NCI-H524 treated with DMSO at 0.1 percent for 48 hours (cell line): ENCODE measurements at regions not wholly inside any gene's neighbourhood (a gene's known extent, or its start where the extent isn't known, plus 50 kb on each side); places are given as distances from the start of the nearest gene placed in this dataset.

Experiments
- DNase-seq: peaks from one replicate; lab custom pipeline; 2025; lab: John Stamatoyannopoulos, UW

DNA sequence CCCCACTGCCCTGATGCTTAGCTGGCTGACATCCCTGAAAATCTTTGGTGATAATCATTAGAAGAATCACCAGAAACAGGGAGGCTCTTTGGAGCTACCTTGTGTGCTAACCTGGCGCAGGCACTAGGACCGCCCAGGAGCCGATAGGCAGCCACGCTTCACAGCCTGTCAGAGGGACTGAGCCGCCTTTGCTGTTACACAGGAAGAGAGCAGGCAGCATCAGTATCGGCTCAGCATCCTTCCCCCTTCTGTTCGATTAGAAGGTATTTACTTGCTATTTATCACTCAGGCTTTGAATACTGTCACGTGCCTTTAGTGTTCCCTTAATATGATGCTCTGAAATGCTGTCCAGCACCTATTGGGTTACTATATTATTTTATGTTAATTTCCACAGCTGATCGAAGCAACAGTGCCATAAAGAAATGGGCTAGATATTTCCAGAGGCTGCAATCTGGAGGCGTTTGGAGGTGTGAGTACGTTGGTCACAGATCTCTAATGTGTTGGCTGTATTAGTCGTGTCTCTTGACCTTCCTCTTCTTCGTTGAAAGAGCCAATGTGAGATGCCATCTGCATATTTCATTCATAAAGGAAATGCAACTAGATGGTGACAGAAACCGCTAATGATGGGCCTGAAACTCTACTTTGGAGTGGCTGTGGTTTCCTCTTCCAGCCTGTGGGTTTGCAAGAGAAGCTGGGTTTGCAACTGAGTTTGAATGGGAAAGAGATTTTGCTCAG is 110.4 kb upstream of the RAB27B start:
- DNase-seq = no peak

DNA sequence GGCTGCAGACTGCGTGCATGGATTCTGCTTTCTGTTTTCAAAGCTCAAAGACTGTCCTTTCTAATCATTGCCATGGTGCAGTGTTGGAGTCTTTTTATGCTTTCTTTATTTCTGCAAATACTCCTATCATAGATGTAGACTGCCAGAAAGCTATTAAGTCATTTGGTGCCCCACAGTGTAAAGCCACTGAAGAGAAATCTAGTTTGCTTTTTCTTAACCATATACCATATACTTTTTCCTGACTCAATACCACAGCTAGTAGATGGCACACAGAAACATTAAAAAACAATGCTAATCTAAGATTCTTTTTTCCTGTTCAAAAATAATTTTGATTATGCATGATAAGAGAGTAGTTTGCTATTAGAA is 109.9 kb upstream of the RAB27B start:
- DNase-seq = no peak

DNA sequence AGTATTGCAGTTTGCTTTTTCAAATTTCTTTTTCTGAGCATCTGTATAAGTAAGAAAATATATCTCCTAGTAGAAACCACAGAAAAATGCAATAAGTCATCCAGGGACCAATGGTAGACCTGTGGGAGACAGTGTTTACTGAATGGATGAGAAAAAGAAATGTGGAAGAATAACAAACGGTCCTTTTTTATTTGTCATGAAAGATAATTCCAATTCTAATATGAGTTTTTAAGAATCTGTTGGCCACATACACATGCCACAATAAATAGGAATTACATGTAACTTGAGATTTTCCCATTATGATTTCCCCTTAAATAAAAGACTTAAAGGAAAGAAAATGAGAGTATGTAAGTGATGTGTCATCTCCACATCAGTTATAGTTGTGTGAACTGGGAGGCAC is 107.7 kb upstream of the RAB27B start:
- no peak for DNase-seq

DNA sequence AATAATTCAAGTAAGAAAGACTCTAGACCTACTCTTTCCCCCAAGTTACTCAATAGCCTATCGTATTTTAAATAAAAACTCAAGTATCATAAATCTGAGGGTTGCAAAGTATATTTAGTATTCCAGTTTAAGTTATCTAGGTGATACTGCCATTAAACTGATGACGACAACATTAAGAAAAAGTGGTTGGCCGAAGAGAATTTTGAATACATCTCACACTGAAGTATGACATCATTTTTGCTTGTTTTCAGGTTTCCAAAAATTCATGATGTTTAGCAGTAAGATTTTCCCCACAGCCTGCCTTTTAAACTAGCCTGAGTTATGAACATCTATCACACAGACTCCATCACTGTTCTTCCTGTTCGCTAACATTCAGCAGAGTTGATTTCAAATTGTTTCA is 102.1 kb upstream of the RAB27B start:
- DNase-seq = no peak

DNA sequence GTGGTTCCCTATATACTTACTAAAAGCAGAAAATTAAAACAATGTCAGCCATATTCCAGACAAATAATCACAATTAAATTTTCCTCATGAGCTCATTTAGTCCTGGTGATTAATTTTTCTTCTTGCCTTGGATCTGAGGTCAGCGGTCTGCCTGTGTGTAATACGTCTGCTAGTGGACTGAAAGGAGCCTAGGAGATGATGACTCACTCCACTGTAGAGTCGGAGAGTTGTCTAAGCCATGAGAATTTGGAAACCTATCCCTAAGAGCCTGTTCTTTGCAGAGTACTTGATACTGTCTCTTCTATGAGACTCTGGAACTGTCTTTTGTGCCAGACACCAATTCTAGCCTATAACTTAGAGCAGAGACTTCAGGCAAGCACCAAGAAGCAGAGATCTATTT is 94.2 kb upstream of the RAB27B start:
- no peak for DNase-seq

DNA sequence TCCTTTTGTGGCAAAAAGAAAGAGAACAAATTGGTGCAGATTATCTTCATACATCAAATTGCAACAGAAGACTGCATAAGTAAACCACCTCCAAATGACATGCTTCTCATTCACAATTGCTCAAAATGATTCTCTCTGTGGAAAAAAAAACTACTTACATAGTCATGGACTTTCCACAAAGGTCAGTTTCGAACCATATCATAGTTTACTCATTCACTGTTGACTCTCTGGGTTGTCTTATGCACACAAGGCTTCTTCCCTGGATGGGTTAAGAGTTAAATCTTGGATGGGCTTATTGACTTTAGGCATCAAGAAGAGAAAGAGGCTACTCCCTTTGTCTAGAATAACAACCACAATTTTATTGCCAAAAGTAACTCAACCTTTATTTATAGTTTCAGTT is 91.3 kb upstream of the RAB27B start:
- no peak for DNase-seq

DNA sequence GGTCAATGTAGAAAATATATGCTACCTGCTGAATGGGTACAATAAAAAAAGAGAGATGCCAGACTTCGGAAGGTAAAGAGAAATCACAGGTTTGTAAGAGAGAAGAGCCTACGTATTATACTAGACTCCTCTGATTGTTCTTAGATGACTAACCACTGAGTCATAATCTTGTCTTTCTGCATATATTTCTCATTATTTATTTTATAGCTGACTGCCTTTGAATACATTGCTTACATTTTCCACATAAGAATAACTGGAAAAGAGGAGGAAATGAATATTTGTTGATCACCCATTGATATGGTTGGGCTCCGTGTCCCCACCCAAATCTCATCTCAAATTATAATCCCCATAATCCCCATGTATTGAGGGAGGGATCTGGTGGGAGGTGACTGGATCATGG is 90.3 kb upstream of the RAB27B start:
- DNase-seq = no peak

DNA sequence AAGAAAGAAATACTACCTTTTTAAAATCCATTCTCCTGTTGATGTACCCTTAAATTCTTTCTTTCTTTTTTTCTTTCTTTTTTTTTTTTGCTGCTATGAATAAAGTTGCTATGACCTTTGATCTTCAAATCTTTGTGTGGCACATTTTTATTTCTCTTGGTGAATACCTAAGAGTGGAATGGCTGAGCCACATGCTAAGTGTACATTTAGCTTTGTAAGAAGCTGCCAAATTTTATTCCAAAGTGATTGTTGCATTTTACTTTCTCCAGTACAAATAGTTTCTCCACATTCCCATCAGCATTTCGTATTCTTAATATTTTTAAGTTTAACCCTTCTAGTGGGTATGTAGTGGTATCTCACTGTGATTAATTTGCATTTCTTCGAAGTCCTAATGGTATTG is 88.8 kb upstream of the RAB27B start:
- no peak for DNase-seq

DNA sequence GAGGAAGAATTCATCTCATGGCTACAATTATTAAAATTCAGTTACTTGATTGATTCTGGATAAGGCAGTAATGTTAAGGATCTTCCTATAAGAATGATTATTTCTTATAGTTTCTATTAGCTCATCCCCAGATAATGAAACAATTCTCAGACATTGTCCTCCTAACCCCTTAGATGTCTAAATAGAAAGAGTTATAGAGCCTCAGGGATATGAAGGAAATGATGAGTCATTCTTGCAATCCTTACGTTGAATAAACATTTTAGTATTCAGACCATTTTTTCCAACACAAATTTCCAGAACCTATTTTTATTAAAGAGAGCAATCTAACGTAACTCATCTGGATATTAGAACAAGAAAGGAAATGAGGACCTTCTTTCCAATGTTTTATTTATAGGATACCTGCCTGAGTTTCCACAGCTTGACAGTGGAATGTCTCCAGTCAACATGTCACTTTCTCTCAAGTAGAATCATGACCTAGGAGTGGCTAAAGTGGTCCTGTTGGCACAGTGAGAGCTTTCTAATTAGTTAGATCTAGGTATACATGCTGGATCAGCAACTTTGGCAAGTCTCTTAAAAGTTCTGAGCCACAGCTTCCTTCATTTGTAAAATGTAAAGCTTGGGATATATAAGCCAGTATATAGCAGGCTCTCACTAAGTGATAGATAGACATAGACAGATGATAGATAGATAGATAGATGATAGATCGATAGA is 88.0 kb upstream of the RAB27B start:
- no peak for DNase-seq

DNA sequence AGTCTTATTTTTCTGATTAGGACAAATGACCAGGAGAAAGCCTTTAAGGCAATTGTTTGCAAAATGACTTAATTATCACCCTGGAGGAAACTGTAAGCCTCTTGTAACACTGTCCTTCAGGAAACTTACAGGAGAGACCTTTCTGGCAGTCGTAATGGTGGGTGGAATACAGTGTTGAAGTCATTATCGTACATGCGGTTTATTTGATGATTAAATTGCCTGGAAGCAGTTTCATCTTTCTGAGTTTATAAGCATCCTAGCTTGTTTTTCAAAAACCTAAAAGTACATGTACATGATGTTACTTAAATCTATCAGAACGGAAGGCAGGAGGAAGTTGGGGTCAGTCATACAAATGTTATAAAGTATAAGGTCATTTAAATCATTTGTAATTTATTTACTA is 86.2 kb upstream of the RAB27B start:
- DNase-seq = no peak

DNA sequence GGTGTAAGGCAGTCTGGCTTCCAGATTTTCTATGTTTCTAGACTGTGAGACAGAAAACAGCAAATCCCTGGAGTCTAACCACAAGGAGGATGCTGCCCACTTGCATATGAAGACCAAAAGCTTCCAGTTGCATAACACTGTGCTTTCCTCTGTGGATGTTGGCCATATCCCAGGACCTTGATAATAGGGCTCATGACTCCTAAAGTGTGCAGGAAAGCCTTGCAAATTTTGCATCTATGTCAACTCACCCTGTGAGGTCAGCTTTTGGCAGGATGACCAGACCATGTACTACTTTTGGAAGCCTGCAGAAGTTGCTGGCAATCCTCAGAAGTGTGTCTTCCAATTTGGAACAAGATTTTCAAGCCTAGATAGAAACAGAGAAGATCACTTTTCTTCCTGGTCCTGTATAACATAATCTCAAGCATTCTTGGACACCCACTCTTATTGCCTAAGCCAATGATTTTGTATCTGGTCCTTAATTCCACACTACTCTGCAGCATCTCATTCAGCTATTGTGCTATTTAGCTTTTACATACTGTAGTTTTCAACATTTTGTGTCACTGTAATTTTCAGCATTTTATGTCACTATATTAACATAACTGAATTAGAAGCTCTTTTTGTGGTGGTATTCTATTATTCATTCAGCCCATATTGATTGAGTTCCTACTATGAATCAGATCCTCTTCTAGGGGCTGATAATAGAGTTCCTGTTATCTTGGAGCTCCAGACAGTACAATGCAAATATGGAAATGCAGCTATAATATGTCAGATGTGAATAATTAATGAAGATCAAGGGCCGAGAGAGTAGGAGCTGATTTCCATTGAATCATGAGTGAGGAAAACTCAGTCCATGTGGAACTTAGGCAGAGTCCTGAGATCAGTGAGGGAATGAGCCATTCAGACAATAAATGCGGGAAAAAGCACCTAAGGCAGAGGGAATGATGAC is 85.3 kb upstream of the RAB27B start:
- no peak for DNase-seq

DNA sequence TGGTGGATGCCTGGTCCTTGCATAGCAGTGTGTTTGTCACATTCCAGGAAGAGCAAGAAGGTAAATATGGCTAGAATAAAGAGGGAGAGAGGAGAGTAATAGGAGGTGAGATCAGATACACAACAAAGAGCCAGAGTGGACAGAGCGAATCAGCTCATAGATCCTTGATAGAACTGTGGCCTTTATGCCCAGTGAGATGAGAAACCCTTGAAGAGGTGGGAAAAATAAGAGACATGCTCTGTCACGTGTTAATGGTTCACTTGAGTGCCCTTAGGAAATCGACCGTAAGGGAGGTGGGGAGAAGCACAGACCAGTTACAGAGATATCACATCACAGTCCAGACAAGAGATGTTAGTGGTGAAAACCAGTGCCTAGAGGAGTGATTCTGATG is 84.7 kb upstream of the RAB27B start:
- DNase-seq = no peak

DNA sequence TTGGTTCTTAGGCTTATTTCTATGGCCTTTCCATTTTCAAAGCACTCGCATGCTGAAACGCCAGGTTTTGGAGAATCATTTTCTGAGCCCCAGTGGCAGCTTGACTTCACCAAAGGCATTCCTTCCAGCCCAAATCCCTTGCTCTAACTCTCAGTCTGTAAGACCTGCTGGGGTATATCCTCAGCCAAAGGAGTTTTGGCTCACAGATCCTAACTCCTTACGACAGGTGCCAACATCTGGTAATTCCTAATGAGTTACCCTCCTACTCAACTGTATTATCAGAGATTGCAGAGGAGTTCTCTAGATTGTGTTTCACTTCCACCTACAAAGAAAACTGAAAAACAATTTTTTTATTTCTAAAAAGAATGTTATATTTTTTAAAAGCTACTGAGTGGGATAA is 79.0 kb upstream of the RAB27B start:
- no peak for DNase-seq

DNA sequence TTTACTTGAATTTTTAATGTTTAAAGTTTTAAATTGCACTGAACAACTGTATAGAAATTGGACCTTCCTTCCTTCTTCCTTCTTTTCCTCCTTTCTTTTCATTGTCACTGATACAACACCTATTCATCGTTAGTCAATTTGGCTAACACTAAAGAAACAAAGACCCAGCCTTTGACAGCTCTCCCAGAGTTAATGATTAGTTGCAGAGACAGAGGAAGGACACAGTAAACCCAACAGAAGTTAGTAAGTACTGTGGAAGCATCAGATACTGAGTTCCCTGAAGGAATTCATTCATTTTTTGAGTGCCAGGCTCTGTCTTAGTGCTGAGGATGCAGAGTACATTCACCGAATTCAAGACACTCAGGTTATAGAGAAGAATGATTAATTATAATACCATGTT is 77.9 kb upstream of the RAB27B start:
- DNase-seq = no peak

DNA sequence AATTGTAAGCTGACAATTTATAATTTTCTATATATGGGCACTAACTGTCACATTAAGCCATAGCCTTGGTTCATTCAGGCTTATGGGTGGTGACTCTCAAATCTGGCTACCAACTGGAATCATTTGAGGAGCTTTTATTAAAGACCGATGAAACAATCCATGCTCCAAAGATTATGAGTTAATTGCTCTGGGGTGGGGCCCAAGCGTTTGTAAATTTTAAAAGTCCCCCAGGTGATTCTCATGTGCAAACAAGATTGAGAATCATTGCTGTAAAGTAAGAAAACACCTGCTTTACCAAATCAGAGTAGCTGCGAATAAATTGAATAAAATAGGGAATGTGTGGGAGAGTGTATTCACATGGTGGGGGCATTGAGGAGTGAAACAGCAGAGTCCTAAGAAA is 76.1 kb upstream of the RAB27B start:
- DNase-seq = no peak

DNA sequence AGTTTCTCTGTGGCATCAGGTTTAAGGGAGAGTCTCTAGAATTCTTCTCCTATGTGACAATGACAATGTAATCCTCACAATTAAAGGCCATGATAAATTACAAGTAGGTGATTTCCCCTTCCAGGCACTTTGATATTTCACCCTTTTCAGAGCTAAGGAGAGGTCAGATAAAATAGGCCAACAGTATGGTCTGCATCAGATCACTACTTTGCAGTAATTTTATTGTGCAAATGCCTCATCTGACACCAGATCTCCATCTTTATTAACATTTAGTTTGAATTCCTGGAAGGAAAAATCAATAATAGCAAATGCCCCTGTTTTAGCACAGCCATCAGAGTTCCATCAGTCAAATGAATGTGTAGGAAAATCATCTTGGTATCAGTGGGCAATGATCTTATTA is 72.8 kb upstream of the RAB27B start:
- DNase-seq = no peak

DNA sequence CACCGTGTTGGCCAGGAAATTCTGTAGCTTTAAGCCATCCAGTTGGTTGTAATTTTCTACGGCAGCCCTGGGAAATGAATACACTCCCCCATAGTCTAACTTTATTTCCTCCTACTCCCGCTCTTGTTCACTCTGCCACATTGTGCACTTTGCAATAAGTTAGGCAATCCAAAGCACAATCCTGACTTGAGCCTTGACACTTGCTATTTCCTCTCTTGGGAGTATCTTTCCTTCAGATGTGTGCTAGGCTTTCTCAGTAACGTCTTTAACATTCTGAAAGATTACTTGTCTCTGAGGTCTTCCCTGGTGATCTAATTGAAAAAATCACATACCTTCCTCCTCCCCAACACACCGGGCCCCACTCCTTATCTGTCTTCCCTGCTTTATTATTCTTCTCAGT is 65.9 kb upstream of the RAB27B start:
- DNase-seq = no peak

DNA sequence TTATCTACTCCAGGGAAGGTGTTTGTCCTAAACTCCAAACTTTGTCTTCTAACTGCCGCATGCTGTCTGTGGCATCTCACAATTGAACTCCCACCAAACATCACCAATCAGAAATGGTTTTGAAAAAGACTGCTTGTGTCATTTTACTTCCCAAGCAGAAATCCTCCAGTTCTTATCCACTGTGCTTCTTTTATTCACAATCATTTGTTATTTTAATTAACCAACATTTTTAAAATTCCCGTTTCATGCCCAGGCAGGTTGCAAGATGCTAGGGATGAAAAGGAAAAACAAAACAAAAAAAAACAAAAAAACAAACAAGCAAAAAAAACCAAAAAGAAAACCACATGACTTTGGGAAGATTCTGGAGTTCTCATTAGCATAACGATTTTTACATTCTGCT is 63.5 kb upstream of the RAB27B start:
- no peak for DNase-seq

DNA sequence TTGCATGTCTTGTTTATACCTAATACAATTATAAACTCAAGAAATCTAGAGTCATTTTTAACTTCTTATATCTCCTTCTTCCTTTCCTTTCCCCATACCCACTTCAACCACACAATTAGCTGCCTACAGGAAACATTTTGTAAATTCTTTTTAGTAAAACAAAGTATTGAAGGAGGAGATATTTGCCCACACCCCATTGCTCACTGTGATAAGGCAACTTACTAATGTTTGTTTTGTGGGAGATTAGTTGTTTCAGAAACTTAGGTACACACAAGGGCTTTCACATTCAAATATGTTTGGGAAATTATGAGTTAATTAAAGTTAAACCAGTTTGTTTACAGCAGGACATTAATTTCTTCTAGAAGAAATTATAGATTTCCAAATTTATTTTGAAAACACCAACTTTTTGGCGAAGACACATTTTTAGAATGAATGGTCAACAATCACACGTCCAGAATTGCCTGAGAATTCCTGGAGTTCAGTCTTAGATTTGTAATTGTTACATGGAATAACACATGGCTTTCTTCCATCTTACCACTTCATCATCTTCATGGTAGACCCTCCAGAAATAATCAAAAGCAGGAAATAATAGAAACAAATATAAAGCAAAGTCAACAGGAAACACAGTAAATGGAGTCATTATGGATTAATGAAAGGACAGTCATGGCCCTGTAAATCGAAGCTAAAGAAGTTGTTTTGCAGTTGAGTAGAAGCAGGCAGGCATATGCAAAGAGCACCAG is 62.5 kb upstream of the RAB27B start:
- no peak for DNase-seq

DNA sequence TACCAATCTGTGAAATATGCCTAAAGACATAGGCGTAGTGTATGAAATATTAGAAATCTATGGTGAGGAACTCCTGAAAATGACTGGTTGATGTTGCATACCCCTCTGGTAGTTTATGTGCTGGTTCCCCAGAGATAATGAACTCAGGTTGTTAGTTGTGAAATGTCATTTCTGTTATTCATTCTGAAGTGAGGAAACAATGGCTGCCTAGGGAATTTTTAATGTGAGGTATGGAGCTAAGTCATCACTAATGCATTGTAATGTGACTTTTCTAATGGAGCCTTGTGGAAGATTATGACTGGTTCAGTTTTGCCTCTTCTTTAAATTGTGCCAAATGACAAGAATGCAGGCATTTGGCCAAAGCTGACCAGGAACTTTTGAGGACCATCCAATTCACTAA is 61.6 kb upstream of the RAB27B start:
- DNase-seq = no peak

DNA sequence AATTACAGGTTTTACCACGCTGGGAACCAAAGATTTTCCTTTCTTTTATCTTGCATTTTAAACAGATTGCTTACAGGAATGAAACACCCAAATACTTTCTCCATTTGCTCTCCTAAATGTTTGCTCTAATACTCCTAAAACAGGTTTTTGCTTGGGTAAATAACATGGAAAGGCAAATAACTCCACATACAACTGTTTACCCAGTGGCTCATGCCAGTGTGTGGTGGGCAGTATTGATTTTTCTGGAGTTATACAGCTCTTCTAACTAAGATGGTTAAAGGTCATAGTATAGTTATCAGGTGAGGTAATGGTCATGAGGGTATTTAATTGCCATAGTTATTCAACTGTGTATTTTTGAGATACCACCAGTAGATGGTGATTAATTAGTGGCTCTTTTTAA is 61.2 kb upstream of the RAB27B start:
- DNase-seq = no peak
